ENCODE measurements at regions not wholly inside any gene's neighbourhood (a gene's known extent, or its start where the extent isn't known, plus 50 kb on each side); places are given as distances from the start of the nearest gene placed in this dataset.

GRCh38 chr13:76004416-76004815, 368.3 kb downstream of the LMO7 start:
- Histone ChIP-seq H3K36me3 (ENCODE audit: control insufficient read depth in 4 of 4, insufficient read depth in 3 of 4, low read depth in 1 of 4, low read length in 3 of 4) (no peaks in the 10 kb centered on the region), H3K4me1 (ENCODE audit: control insufficient read depth in 4 of 4, insufficient read depth in 4 of 4, low read length in 3 of 4) (no peaks in the 10 kb centered on the region), H3K4me3 (ENCODE audit: low read depth in 1 of 3, low read length in 3 of 3) (no peak overlapping the region), H3K9ac (ENCODE audit: low read depth in 1 of 2, low read length in 2 of 2) (no peak overlapping the region), H3K27me3 (ENCODE audit: control insufficient read depth in 4 of 4, insufficient read depth in 4 of 4, low read length in 3 of 4) (peaks cover 0 to 5% (median 0%) of the 10 kb centered on the region in 4 donors), H3K27ac (ENCODE audit: low read depth in 1 of 2, low read length in 2 of 2) (no peak overlapping the region), H3K9me3 (ENCODE audit: control insufficient read depth in 4 of 4, low read length in 3 of 4) (no peaks in the 10 kb centered on the region)
- no peak for TF ChIP-seq YY1 (IDR thresholded peaks at IDR 0.05)
- no peak for TF ChIP-seq RAD21 (IDR thresholded peaks at IDR 0.05)
- no peak for TF ChIP-seq FOXA2 (IDR thresholded peaks at IDR 0.05)
- no peak for TF ChIP-seq TAF1 (conservative IDR thresholded peaks at IDR 0.05)
- TF ChIP-seq SP1 (IDR thresholded peaks at IDR 0.05): no peak
- TF ChIP-seq CTCF (IDR thresholded peaks at IDR 0.05; ENCODE audit: low read depth, low read length, missing input control): no peak
- no peak for TF ChIP-seq JUND (IDR thresholded peaks at IDR 0.05)
- no peak for TF ChIP-seq EGR1 (IDR thresholded peaks at IDR 0.05; ENCODE audit: low read depth in 2 of 2)
- no peak for TF ChIP-seq NR2F2 (IDR thresholded peaks at IDR 0.05)
- TF ChIP-seq GABPA (IDR thresholded peaks at IDR 0.05 in 1 of 2, conservative IDR thresholded peaks at IDR 0.05 in 1 of 2): no peak
- TF ChIP-seq ZBTB33 (IDR thresholded peaks at IDR 0.05): no peak
- TF ChIP-seq, protein P1, sequence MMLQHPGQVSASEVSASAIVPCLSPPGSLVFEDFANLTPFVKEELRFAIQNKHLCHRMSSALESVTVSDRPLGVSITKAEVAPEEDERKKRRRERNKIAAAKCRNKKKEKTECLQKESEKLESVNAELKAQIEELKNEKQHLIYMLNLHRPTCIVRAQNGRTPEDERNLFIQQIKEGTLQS (IDR thresholded peaks at IDR 0.05): no peak
- TF ChIP-seq HNF4G (IDR thresholded peaks at IDR 0.05): no peak
- TF ChIP-seq MAX (IDR thresholded peaks at IDR 0.05): no peak
- WGBS: 60% methylated on average over 2 of the region's 2 CpGs
- DNase-seq (ENCODE audit: low spot score): no peak

DNA sequence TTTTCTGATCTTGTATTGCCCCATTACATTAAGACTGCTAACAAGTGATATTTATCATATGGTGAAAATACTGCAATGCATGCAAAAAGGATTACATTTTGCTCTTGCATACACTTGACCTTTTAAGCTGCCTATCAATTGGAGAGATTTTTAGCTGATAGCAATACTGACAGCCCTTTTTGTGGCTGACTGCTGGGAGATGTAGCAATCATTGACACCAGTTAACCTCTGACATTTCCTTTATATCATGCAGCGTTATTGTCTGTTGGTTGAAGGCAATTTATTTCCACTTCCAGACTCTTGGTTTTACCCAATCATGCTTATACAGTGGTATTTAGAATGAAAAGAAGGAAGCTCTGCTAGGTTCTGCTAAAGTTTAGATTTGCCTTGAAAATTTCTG, 364.0 kb downstream of the LMO7 start:
- Histone ChIP-seq H3K27me3 (ENCODE audit: control insufficient read depth in 4 of 4, insufficient read depth in 4 of 4, low read length in 3 of 4) (peaks cover 0 to 5% (median 0%) of the 10 kb centered on the region in 4 donors), H3K9me3 (ENCODE audit: control insufficient read depth in 4 of 4, low read length in 3 of 4) (no peaks in the 10 kb centered on the region), H3K27ac (ENCODE audit: low read depth in 1 of 2, low read length in 2 of 2) (no peak overlapping the region), H3K4me1 (ENCODE audit: control insufficient read depth in 4 of 4, insufficient read depth in 4 of 4, low read length in 3 of 4) (no peaks in the 10 kb centered on the region), H3K4me3 (ENCODE audit: low read depth in 1 of 3, low read length in 3 of 3) (no peak overlapping the region), H3K36me3 (ENCODE audit: control insufficient read depth in 4 of 4, insufficient read depth in 3 of 4, low read depth in 1 of 4, low read length in 3 of 4) (no peaks in the 10 kb centered on the region), H3K9ac (ENCODE audit: low read depth in 1 of 2, low read length in 2 of 2) (no peak overlapping the region)
- DNase-seq (ENCODE audit: low spot score): no peak
- WGBS: 18% methylated on average over 1 of the region's 1 CpG
- TF ChIP-seq FOXA1 (IDR thresholded peaks at IDR 0.05) (no peak), YY1 (IDR thresholded peaks at IDR 0.05) (no peak), CTCF (IDR thresholded peaks at IDR 0.05; ENCODE audit: low read depth, low read length, missing input control) (no peak), FOXA2 (IDR thresholded peaks at IDR 0.05) (no peak), ZBTB33 (IDR thresholded peaks at IDR 0.05) (no peak)

Data from liver (tissue), 8 donors.